ENCODE measurements at regions not wholly inside any gene's neighbourhood (a gene's known extent, or its start where the extent isn't known, plus 50 kb on each side); places are given as distances from the start of the nearest gene placed in this dataset.

- ChIA-PET POLR2A (no interaction called here), CTCF (interaction anchor here (2.8 kb wide), 1 partner anchor 21 kb away, joined by 9 read pairs; no protein-coding TSS in a partner anchor)
These were observed 73.5 kb upstream of the XCR1 start for GRCh38 chr3:46100812-46101211.

GRCh38 chr3:46098319-46098761 lies 71.1 kb upstream of the XCR1 start:
- H3K9me3 ChIP-seq (ENCODE audit: control insufficient read depth, insufficient read depth, low read depth, low read length): no peaks in the 10 kb centered on the region
- TF ChIP-seq ZNF530 (tag by site-specific recombination; IDR thresholded peaks at IDR 0.05; ENCODE audit: low read depth) (no peak), EGR2 (tag by site-specific recombination; IDR thresholded peaks at IDR 0.05; ENCODE audit: low read depth) (no peak), ZNF707 (tag by site-specific recombination; IDR thresholded peaks at IDR 0.05) (no peak), SP2 (tag by site-specific recombination; IDR thresholded peaks at IDR 0.05) (no peak), OVOL3 (tag by site-specific recombination; IDR thresholded peaks at IDR 0.05) (no peak), ZNF677 (tag by site-specific recombination; IDR thresholded peaks at IDR 0.05) (no peak)
- TF ChIP-seq, protein P1, sequence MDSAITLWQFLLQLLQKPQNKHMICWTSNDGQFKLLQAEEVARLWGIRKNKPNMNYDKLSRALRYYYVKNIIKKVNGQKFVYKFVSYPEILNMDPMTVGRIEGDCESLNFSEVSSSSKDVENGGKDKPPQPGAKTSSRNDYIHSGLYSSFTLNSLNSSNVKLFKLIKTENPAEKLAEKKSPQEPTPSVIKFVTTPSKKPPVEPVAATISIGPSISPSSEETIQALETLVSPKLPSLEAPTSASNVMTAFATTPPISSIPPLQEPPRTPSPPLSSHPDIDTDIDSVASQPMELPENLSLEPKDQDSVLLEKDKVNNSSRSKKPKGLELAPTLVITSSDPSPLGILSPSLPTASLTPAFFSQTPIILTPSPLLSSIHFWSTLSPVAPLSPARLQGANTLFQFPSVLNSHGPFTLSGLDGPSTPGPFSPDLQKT (IDR thresholded peaks at IDR 0.05; ENCODE audit: borderline replicate concordance, low read depth, low read length): no peak
- POLR2A ChIA-PET: no interaction called here
- CTCF ChIA-PET: interaction anchor here (1.2 kb wide), 1 partner anchor 20 kb away, joined by 4 read pairs; no protein-coding TSS in a partner anchor
- no peaks in the 10 kb centered on the region for H3K4me1 ChIP-seq (ENCODE audit: control insufficient read depth, insufficient read depth, low read length)
- H3K27ac ChIP-seq (ENCODE audit: extremely low read depth, low read depth, low read length): no peak overlapping the region
- no peak overlapping the region for H3K4me3 ChIP-seq (ENCODE audit: low read depth, low read length)
- no peaks in the 10 kb centered on the region for H3K36me3 ChIP-seq (ENCODE audit: control insufficient read depth in 2 of 2, insufficient read depth in 1 of 2, low read length in 2 of 2)

More at GRCh38 chr3:46100812-46101211, 73.5 kb upstream of the XCR1 start:
- Histone ChIP-seq H3K4me3 (ENCODE audit: low read depth, low read length) (no peak overlapping the region), H3K27ac (ENCODE audit: extremely low read depth, low read depth, low read length) (no peak overlapping the region), H3K4me1 (ENCODE audit: control insufficient read depth, insufficient read depth, low read length) (no peaks in the 10 kb centered on the region), H3K36me3 (ENCODE audit: control insufficient read depth in 2 of 2, insufficient read depth in 1 of 2, low read length in 2 of 2) (no peaks in the 10 kb centered on the region), H3K9me3 (ENCODE audit: control insufficient read depth, insufficient read depth, low read depth, low read length) (no peaks in the 10 kb centered on the region)
- TF ChIP-seq ZBTB7A (tag by site-specific recombination; IDR thresholded peaks at IDR 0.05; ENCODE audit: low read depth) (no peak), ZNF175 (tag by site-specific recombination; IDR thresholded peaks at IDR 0.05) (no peak), ZNF510 (tag by site-specific recombination; IDR thresholded peaks at IDR 0.05; ENCODE audit: insufficient replicate concordance) (no peak)
- TF ChIP-seq, protein P2, sequence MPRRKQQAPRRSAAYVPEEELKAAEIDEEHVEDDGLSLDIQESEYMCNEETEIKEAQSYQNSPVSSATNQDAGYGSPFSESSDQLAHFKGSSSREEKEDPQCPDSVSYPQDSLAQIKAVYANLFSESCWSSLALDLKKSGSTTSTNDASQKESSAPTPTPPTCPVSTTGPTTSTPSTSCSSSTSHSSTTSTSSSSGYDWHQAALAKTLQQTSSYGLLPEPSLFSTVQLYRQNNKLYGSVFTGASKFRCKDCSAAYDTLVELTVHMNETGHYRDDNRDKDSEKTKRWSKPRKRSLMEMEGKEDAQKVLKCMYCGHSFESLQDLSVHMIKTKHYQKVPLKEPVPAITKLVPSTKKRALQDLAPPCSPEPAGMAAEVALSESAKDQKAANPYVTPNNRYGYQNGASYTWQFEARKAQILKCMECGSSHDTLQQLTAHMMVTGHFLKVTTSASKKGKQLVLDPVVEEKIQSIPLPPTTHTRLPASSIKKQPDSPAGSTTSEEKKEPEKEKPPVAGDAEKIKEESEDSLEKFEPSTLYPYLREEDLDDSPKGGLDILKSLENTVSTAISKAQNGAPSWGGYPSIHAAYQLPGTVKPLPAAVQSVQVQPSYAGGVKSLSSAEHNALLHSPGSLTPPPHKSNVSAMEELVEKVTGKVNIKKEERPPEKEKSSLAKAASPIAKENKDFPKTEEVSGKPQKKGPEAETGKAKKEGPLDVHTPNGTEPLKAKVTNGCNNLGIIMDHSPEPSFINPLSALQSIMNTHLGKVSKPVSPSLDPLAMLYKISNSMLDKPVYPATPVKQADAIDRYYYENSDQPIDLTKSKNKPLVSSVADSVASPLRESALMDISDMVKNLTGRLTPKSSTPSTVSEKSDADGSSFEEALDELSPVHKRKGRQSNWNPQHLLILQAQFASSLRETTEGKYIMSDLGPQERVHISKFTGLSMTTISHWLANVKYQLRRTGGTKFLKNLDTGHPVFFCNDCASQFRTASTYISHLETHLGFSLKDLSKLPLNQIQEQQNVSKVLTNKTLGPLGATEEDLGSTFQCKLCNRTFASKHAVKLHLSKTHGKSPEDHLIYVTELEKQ (tag by site-specific recombination; IDR thresholded peaks at IDR 0.05; ENCODE audit: borderline replicate concordance): no peak

GRCh38 chr3:46097691-46098241 lies 70.5 kb upstream of the XCR1 start:
- Histone ChIP-seq H3K27ac (ENCODE audit: extremely low read depth, low read depth, low read length) (no peak overlapping the region), H3K9me3 (ENCODE audit: control insufficient read depth, insufficient read depth, low read depth, low read length) (no peaks in the 10 kb centered on the region), H3K36me3 (ENCODE audit: control insufficient read depth in 2 of 2, insufficient read depth in 1 of 2, low read length in 2 of 2) (no peaks in the 10 kb centered on the region), H3K4me1 (ENCODE audit: control insufficient read depth, insufficient read depth, low read length) (no peaks in the 10 kb centered on the region), H3K4me3 (ENCODE audit: low read depth, low read length) (no peak overlapping the region)
- ChIA-PET POLR2A (no interaction called here), CTCF (interaction anchor here (0.5 to 1.2 kb wide), 2 partner anchors 20 to 74 kb away, joined by 3 to 4 read pairs; no protein-coding TSS in a partner anchor)
- no peak for TF ChIP-seq ZNF433 (tag by site-specific recombination; IDR thresholded peaks at IDR 0.05; ENCODE audit: low read depth)
- no peak for TF ChIP-seq KLF8 (tag by site-specific recombination; IDR thresholded peaks at IDR 0.05)
- no peak for TF ChIP-seq ZNF571 (tag by site-specific recombination; IDR thresholded peaks at IDR 0.05)
- TF ChIP-seq ZNF610 (tag by site-specific recombination; IDR thresholded peaks at IDR 0.05; ENCODE audit: borderline replicate concordance): no peak
- TF ChIP-seq ZBTB21 (tag by site-specific recombination; IDR thresholded peaks at IDR 0.05): no peak
- no peak for TF ChIP-seq ZNF239 (tag by site-specific recombination; IDR thresholded peaks at IDR 0.05)
- no peak for TF ChIP-seq RBAK (tag by site-specific recombination; IDR thresholded peaks at IDR 0.05)
- no peak for TF ChIP-seq SP3 (tag by site-specific recombination; IDR thresholded peaks at IDR 0.05)
- no peak for TF ChIP-seq ZEB2 (tag by site-specific recombination; IDR thresholded peaks at IDR 0.05)
- TF ChIP-seq ZNF416 (tag by site-specific recombination; IDR thresholded peaks at IDR 0.05): no peak
- no peak for TF ChIP-seq ZNF514 (tag by site-specific recombination; IDR thresholded peaks at IDR 0.05)
- no peak for TF ChIP-seq ZNF146 (tag by site-specific recombination; IDR thresholded peaks at IDR 0.05)
- TF ChIP-seq, protein P3, sequence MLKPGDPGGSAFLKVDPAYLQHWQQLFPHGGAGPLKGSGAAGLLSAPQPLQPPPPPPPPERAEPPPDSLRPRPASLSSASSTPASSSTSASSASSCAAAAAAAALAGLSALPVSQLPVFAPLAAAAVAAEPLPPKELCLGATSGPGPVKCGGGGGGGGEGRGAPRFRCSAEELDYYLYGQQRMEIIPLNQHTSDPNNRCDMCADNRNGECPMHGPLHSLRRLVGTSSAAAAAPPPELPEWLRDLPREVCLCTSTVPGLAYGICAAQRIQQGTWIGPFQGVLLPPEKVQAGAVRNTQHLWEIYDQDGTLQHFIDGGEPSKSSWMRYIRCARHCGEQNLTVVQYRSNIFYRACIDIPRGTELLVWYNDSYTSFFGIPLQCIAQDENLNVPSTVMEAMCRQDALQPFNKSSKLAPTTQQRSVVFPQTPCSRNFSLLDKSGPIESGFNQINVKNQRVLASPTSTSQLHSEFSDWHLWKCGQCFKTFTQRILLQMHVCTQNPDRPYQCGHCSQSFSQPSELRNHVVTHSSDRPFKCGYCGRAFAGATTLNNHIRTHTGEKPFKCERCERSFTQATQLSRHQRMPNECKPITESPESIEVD (tag by site-specific recombination; IDR thresholded peaks at IDR 0.05): no peak
- TF ChIP-seq ZFP37 (tag by site-specific recombination; IDR thresholded peaks at IDR 0.05): no peak

Data from HEK293 (cell line).